ENCODE measurements at regions not wholly inside any gene's neighbourhood (a gene's known extent, or its start where the extent isn't known, plus 50 kb on each side); places are given as distances from the start of the nearest gene placed in this dataset.

DNA sequence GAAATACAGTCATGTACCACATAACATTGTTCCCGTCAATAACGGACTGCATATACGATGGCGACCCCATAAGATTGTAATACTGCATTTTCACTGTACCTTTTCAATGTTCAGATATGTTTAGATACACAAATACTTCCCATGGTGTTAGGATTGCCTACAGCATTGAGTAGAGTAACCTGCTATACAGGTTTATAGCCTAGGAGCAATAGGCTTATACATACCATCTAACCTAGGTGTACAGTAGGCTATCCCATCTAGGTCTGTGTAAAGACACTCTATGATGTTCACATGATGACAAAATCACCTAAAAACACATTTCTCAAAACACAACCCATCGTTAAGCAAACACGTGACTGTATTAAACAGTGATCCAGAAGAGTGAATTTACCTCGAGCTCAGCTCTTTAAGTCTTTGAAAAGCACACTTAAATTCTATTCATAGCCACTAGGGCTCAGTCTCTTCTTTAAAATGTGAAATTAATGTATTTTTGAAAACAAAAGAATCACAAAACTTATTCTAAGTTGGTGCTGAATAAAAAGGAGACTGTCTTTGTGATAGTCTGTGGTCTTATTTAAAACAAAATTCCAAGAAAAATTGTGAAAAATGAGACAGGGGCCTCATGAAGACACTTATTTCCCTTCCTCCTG, 239.1 kb upstream of the ARID2 start:
- DNase-seq (ENCODE audit: low read depth, low spot score) = no peak
- TF ChIP-seq, protein P1, sequence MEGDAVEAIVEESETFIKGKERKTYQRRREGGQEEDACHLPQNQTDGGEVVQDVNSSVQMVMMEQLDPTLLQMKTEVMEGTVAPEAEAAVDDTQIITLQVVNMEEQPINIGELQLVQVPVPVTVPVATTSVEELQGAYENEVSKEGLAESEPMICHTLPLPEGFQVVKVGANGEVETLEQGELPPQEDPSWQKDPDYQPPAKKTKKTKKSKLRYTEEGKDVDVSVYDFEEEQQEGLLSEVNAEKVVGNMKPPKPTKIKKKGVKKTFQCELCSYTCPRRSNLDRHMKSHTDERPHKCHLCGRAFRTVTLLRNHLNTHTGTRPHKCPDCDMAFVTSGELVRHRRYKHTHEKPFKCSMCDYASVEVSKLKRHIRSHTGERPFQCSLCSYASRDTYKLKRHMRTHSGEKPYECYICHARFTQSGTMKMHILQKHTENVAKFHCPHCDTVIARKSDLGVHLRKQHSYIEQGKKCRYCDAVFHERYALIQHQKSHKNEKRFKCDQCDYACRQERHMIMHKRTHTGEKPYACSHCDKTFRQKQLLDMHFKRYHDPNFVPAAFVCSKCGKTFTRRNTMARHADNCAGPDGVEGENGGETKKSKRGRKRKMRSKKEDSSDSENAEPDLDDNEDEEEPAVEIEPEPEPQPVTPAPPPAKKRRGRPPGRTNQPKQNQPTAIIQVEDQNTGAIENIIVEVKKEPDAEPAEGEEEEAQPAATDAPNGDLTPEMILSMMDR (IDR thresholded peaks at IDR 0.05; ENCODE audit: insufficient read depth, low read length, missing control alignments) = no peak
- no peak overlapping the region for H3K4me3 ChIP-seq (ENCODE audit: low read depth, low read length)
- CTCF ChIA-PET = no interaction called here
- POLR2A ChIA-PET = no interaction called here

DNA sequence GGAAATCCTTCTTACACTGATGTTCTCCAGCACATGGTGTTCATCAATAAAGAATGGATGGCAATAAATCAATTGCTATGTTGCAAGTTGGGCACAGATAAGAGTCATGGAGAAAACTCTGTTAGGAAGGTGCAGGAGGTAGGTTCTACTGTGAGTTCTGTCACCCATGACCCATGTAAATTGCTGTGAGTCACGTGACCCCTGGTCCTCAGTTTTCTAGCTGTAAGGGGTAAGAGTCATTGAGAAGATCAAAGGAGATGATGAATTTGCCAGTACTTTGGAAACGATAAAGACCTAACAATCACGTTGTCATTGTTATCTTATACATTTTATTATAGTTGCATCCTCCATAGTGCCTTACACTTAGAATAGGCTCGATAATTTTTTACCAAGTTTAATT, 235.2 kb upstream of the ARID2 start:
- CTCF ChIA-PET = no interaction called here
- H3K4me3 ChIP-seq (ENCODE audit: low read depth, low read length) = no peak overlapping the region
- POLR2A ChIA-PET = no interaction called here
- TF ChIP-seq, protein P1 (IDR thresholded peaks at IDR 0.05; ENCODE audit: insufficient read depth, low read length, missing control alignments) = no peak
- DNase-seq (ENCODE audit: low read depth, low spot score) = no peak

DNA sequence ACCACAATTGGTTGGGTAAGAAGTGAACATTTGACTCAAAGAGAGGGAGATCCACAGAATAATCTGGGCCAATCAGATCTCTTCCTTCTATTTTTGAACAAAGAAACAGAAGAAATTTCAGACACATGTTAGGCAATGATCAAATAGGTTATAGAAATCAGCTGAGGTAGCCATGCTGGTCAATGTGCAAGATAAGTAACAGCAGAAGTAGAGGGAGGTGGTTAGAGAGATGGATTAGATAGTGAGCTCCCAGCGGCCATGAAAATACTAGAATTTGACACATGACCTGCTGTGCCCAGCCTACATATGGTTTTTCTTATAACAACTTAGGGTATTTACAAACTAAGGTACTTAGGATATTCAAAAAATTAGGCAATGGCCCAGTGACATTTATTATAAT, 230.9 kb upstream of the ARID2 start:
- CTCF ChIA-PET = no interaction called here
- H3K4me3 ChIP-seq (ENCODE audit: low read depth, low read length) = no peak overlapping the region
- no peak for DNase-seq (ENCODE audit: low read depth, low spot score)
- POLR2A ChIA-PET = no interaction called here
- TF ChIP-seq, protein P1 (IDR thresholded peaks at IDR 0.05; ENCODE audit: insufficient read depth, low read length, missing control alignments) = no peak

DNA sequence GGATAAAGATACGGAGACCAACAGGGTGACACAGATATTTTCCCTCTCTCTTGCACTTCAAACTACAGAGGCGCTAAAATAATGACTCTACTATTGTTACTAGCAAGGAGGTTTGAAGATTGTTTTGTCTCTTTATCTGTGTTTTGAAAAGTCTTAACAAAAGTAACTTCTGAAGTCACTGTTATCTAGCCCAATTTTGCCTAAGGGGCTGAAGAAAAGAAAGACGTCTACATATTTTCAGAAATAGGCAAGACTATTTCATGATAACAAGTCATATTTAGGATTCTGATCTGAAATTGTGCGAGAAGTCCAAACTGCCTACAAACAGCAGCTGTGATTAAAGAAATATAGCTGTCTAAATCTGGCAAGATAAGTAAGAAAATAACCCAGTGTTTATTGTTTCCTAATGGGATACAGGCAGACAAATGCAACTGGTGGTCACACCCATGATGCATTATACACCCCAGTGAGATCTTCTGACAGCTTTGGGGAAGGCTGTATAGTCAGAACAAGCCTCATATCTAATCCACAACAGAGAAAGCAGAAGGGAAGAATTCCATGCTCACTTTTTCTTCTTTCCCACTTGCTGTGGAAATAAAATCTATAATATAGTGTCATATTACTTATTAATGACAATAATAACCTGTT, 226.9 kb upstream of the ARID2 start:
- TF ChIP-seq, protein P1 (IDR thresholded peaks at IDR 0.05; ENCODE audit: insufficient read depth, low read length, missing control alignments) = no peak
- no peak for DNase-seq (ENCODE audit: low read depth, low spot score)
- H3K4me3 ChIP-seq (ENCODE audit: low read depth, low read length) = no peak overlapping the region
- ChIA-PET CTCF (no interaction called here), POLR2A (no interaction called here)

DNA sequence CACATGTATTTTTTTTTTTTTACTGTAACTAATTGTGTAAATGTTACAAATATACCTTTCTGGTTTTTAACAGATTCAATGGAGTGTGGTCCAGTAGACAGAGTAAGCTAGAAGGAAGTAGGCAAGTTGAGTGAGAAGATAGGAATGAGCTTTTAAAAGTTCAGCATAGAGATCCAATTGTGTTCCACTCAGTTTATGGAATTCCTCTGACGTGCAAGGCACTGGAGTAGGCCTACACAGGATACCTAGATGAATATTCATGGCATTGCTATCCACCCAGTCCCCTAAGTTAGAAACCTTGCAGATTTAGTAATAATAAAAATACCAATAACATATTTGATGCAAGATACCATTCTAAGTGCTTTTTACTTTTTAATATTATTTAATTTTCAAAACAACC, 225.6 kb upstream of the ARID2 start:
- no peak for DNase-seq (ENCODE audit: low read depth, low spot score)
- TF ChIP-seq, protein P1 (IDR thresholded peaks at IDR 0.05; ENCODE audit: insufficient read depth, low read length, missing control alignments) = no peak
- ChIA-PET POLR2A (no interaction called here), CTCF (no interaction called here)
- H3K4me3 ChIP-seq (ENCODE audit: low read depth, low read length) = no peak overlapping the region

DNA sequence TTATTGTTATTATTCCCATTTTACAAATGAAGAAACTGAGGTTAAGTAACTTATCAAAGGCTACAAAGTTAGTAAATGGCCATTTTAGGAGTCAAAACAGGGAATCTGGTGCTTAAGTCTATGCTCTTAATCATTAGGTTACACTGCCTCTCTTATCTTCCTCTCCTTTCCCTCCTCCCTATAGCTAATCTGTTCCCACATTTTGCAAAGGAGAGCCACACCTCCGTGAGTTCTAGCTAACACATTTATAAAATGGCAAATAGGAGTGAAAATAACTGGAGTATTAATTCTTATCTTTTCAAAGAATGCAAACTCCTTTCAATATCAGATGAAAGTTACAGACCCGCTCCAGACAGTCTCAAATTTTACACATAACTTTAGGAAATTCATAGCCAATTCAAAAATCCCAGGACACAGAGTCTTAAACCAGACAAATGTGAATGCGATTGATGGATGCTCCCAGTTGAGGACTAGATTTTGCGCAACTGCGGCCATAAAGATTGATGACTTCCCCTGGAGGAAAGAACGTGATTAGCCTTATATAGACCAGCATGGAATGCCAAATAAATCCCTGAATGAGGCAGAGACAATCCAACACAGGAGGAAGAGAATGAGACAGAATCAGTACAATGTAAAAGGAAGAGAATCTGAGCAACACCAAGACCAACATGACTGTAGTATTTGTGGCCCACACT, 225.0 kb upstream of the ARID2 start:
- no peak overlapping the region for H3K4me3 ChIP-seq (ENCODE audit: low read depth, low read length)
- ChIA-PET POLR2A (no interaction called here), CTCF (no interaction called here)
- TF ChIP-seq, protein P1 (IDR thresholded peaks at IDR 0.05; ENCODE audit: insufficient read depth, low read length, missing control alignments) = no peak
- no peak for DNase-seq (ENCODE audit: low read depth, low spot score)
